ENCODE measurements at regions not wholly inside any gene's neighbourhood (a gene's known extent, or its start where the extent isn't known, plus 50 kb on each side); places are given as distances from the start of the nearest gene placed in this dataset.

- no peaks in the 10 kb centered on the region for H3K9me2 ChIP-seq (replicated peaks; ENCODE audit: low read depth, low read length)
- no peaks in the 10 kb centered on the region for H4K20me1 ChIP-seq (ENCODE audit: insufficient read depth, low read length, poor library complexity, severe bottlenecking)
- no peak overlapping the region for H3K9ac ChIP-seq (ENCODE audit: low read depth, low read length, poor library complexity, severe bottlenecking)
- H3K9me3 ChIP-seq (ENCODE audit: insufficient read depth, low read depth, low read length): no peaks in the 10 kb centered on the region
- H3K4me3 ChIP-seq (ENCODE audit: low read length, poor library complexity, severe bottlenecking): no peak overlapping the region
- H3K79me2 ChIP-seq (ENCODE audit: insufficient read depth, low read length): no peaks in the 10 kb centered on the region
- no peak overlapping the region for H3K4me2 ChIP-seq (ENCODE audit: low read depth, low read length, poor library complexity, severe bottlenecking)
- no peaks in the 10 kb centered on the region for H3K27me3 ChIP-seq (ENCODE audit: insufficient read depth, low read length, poor library complexity, severe bottlenecking)
- no peaks in the 10 kb centered on the region for H3K36me3 ChIP-seq (ENCODE audit: insufficient read depth, low read length)
- H3K4me1 ChIP-seq (ENCODE audit: insufficient read depth, low read length, poor library complexity, severe bottlenecking): no peaks in the 10 kb centered on the region
- no peak overlapping the region for H2AFZ ChIP-seq (ENCODE audit: low read length)
- no peaks in the 10 kb centered on the region for H3F3A ChIP-seq (ENCODE audit: low read depth)
- TF ChIP-seq EZH2phosphoT487 (IDR thresholded peaks at IDR 0.05; ENCODE audit: borderline replicate concordance): no peak
- TF ChIP-seq, protein P1, sequence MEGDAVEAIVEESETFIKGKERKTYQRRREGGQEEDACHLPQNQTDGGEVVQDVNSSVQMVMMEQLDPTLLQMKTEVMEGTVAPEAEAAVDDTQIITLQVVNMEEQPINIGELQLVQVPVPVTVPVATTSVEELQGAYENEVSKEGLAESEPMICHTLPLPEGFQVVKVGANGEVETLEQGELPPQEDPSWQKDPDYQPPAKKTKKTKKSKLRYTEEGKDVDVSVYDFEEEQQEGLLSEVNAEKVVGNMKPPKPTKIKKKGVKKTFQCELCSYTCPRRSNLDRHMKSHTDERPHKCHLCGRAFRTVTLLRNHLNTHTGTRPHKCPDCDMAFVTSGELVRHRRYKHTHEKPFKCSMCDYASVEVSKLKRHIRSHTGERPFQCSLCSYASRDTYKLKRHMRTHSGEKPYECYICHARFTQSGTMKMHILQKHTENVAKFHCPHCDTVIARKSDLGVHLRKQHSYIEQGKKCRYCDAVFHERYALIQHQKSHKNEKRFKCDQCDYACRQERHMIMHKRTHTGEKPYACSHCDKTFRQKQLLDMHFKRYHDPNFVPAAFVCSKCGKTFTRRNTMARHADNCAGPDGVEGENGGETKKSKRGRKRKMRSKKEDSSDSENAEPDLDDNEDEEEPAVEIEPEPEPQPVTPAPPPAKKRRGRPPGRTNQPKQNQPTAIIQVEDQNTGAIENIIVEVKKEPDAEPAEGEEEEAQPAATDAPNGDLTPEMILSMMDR (conservative IDR thresholded peaks at IDR 0.05; ENCODE audit: low read length): no peak
These were observed 250.9 kb downstream of the FBXO15 start for GRCh38 chr18:73896685-73897084.

GRCh38 chr18:73895701-73896100, 251.9 kb downstream of the FBXO15 start:
- Histone ChIP-seq H3K9me2 (replicated peaks; ENCODE audit: low read depth, low read length) (no peaks in the 10 kb centered on the region), H3K4me1 (ENCODE audit: insufficient read depth, low read length, poor library complexity, severe bottlenecking) (no peaks in the 10 kb centered on the region), H3K4me3 (ENCODE audit: low read length, poor library complexity, severe bottlenecking) (no peak overlapping the region), H3K9ac (ENCODE audit: low read depth, low read length, poor library complexity, severe bottlenecking) (no peak overlapping the region), H3F3A (ENCODE audit: low read depth) (no peaks in the 10 kb centered on the region), H3K36me3 (ENCODE audit: insufficient read depth, low read length) (no peaks in the 10 kb centered on the region), H3K4me2 (ENCODE audit: low read depth, low read length, poor library complexity, severe bottlenecking) (no peak overlapping the region), H3K79me2 (ENCODE audit: insufficient read depth, low read length) (no peaks in the 10 kb centered on the region), H3K27me3 (ENCODE audit: insufficient read depth, low read length, poor library complexity, severe bottlenecking) (no peaks in the 10 kb centered on the region), H4K20me1 (ENCODE audit: insufficient read depth, low read length, poor library complexity, severe bottlenecking) (no peaks in the 10 kb centered on the region), H3K9me3 (ENCODE audit: insufficient read depth, low read depth, low read length) (no peaks in the 10 kb centered on the region), H2AFZ (ENCODE audit: low read length) (no peak overlapping the region)
- no peak for TF ChIP-seq EZH2phosphoT487 (IDR thresholded peaks at IDR 0.05; ENCODE audit: borderline replicate concordance)
- TF ChIP-seq, protein P1 (conservative IDR thresholded peaks at IDR 0.05; ENCODE audit: low read length): no peak

DNA sequence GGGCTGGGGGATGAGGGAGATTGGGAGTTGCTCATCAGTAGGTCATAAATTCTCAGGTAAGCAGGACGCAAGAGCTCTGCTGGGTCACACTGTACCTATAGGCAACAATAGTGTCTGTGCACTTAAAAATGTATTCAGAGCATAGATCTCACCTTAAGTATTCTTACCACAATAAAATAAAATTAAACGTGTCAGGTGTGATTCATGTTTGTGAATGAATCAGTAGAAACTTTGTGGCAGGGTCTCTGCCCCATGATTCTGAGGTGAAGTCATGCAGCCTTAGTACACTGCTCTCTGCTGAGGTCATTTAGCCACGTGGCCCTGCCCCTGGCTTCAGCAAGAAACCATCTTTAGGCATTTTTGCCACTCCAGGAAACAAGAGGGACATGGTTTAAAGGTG, 253.8 kb downstream of the FBXO15 start:
- H3K9me3 ChIP-seq (ENCODE audit: insufficient read depth, low read depth, low read length): no peaks in the 10 kb centered on the region

More for the DNA sequence above, 253.8 kb downstream of the FBXO15 start:
- Histone ChIP-seq H3K27me3 (ENCODE audit: insufficient read depth, low read length, poor library complexity, severe bottlenecking) (no peaks in the 10 kb centered on the region), H3K36me3 (ENCODE audit: insufficient read depth, low read length) (no peaks in the 10 kb centered on the region), H3K4me2 (ENCODE audit: low read depth, low read length, poor library complexity, severe bottlenecking) (no peak overlapping the region), H4K20me1 (ENCODE audit: insufficient read depth, low read length, poor library complexity, severe bottlenecking) (no peaks in the 10 kb centered on the region), H3F3A (ENCODE audit: low read depth) (no peaks in the 10 kb centered on the region), H3K79me2 (ENCODE audit: insufficient read depth, low read length) (no peaks in the 10 kb centered on the region), H3K9me2 (replicated peaks; ENCODE audit: low read depth, low read length) (no peaks in the 10 kb centered on the region), H3K4me3 (ENCODE audit: low read length, poor library complexity, severe bottlenecking) (no peak overlapping the region), H3K9ac (ENCODE audit: low read depth, low read length, poor library complexity, severe bottlenecking) (no peak overlapping the region), H3K4me1 (ENCODE audit: insufficient read depth, low read length, poor library complexity, severe bottlenecking) (no peaks in the 10 kb centered on the region), H2AFZ (ENCODE audit: low read length) (no peak overlapping the region)
- TF ChIP-seq, protein P1 (conservative IDR thresholded peaks at IDR 0.05; ENCODE audit: low read length): no peak
- TF ChIP-seq EZH2phosphoT487 (IDR thresholded peaks at IDR 0.05; ENCODE audit: borderline replicate concordance): no peak

Measured in Loucy (cell line).